ENCODE measurements at regions not wholly inside any gene's neighbourhood (a gene's known extent, or its start where the extent isn't known, plus 50 kb on each side); places are given as distances from the start of the nearest gene placed in this dataset.

DNA sequence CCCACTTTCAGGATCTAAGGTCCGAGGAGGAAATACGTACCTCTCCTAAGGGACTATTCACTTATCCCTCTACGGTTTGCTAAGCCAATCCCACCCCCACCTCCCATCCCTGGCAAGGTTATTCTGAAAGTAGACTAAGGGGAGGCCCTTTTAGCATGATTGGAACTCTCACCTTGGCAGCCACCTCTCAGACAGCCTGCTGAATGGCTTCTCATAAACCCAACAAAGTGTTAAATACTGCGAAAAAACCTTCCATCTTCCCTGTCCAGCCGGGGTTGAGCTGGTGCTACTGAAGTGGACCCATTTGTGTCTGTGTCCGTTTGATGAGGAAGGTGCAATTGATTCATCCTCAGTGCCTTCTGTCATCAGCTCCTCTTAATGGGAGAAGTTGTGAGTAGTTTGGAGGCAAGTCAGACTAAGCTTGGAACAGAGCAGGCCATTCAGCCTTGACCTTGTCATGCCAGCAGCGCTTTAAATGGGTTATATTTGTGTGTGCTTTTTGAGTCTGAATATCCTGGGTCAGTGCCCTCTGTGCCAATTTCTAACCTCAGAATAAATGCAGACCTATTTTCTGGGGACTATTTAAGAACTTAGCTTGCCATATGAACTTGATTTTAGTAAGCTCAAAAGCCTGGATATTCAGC, 476.3 kb upstream of the ZNF608 start:
- no peaks in the 10 kb centered on the region for H4K20me1 ChIP-seq (ENCODE audit: low read length)
- H3F3A ChIP-seq (ENCODE audit: low read length, unreplicated experiment): no peaks in the 10 kb centered on the region
- H3K4me3 ChIP-seq (ENCODE audit: low read length): no peak overlapping the region
- H3K27ac ChIP-seq (ENCODE audit: low read length): no peak overlapping the region
- no peak overlapping the region for H3K9ac ChIP-seq (ENCODE audit: low read length)
- no peaks in the 10 kb centered on the region for H3K4me1 ChIP-seq (ENCODE audit: insufficient read depth, low read length)
- ChIA-PET CTCF (no interaction called here), POLR2A (ENCODE audit: unreplicated experiment) (no interaction called here)
- H3K4me2 ChIP-seq (ENCODE audit: low read length): no peak overlapping the region
- intact Hi-C loops (cut with micrococcal nuclease): no loop called here
- no peaks in the 10 kb centered on the region for H3K9me2 ChIP-seq (replicated peaks; ENCODE audit: low read length)
- TF ChIP-seq EZH2phosphoT487 (IDR thresholded peaks at IDR 0.05; ENCODE audit: borderline replicate concordance, low read length): no peak
- TF ChIP-seq, protein P1, sequence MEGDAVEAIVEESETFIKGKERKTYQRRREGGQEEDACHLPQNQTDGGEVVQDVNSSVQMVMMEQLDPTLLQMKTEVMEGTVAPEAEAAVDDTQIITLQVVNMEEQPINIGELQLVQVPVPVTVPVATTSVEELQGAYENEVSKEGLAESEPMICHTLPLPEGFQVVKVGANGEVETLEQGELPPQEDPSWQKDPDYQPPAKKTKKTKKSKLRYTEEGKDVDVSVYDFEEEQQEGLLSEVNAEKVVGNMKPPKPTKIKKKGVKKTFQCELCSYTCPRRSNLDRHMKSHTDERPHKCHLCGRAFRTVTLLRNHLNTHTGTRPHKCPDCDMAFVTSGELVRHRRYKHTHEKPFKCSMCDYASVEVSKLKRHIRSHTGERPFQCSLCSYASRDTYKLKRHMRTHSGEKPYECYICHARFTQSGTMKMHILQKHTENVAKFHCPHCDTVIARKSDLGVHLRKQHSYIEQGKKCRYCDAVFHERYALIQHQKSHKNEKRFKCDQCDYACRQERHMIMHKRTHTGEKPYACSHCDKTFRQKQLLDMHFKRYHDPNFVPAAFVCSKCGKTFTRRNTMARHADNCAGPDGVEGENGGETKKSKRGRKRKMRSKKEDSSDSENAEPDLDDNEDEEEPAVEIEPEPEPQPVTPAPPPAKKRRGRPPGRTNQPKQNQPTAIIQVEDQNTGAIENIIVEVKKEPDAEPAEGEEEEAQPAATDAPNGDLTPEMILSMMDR (conservative IDR thresholded peaks at IDR 0.05; ENCODE audit: low read depth, low read length): no peak
- no peak for TF ChIP-seq EZH2 (IDR thresholded peaks at IDR 0.05; ENCODE audit: low read length, unreplicated experiment)
- no peaks in the 10 kb centered on the region for H3K27me3 ChIP-seq (ENCODE audit: low read length)
- no peaks in the 10 kb centered on the region for H3K36me3 ChIP-seq (ENCODE audit: low read depth, low read length)
- no TSS peak for BruUV-seq (replicated peaks)
- H3K9me3 ChIP-seq (ENCODE audit: low read length): no peaks in the 10 kb centered on the region
- no peak overlapping the region for H2AFZ ChIP-seq (ENCODE audit: low read length)
- ATAC-seq: no peak
- DNase-seq: no peak
- no peaks in the 10 kb centered on the region for H3K79me2 ChIP-seq (ENCODE audit: low read length)

- Histone ChIP-seq H4K20me1 (ENCODE audit: low read length) (no peaks in the 10 kb centered on the region), H3K9me2 (replicated peaks; ENCODE audit: low read length) (no peaks in the 10 kb centered on the region), H3K79me2 (ENCODE audit: low read length) (no peaks in the 10 kb centered on the region), H3K9ac (ENCODE audit: low read length) (no peak overlapping the region), H3K4me2 (ENCODE audit: low read length) (no peak overlapping the region), H3K9me3 (ENCODE audit: low read length) (no peaks in the 10 kb centered on the region), H3K4me1 (ENCODE audit: insufficient read depth, low read length) (no peaks in the 10 kb centered on the region), H3K36me3 (ENCODE audit: low read depth, low read length) (no peaks in the 10 kb centered on the region), H3K27me3 (ENCODE audit: low read length) (no peaks in the 10 kb centered on the region), H3F3A (ENCODE audit: low read length, unreplicated experiment) (no peaks in the 10 kb centered on the region), H2AFZ (ENCODE audit: low read length) (no peak overlapping the region), H3K4me3 (ENCODE audit: low read length) (no peak overlapping the region), H3K27ac (ENCODE audit: low read length) (no peak overlapping the region)
- CTCF ChIA-PET: no interaction called here
- POLR2A ChIA-PET (ENCODE audit: unreplicated experiment): no interaction called here
- no TSS peak for BruUV-seq (replicated peaks)
- ATAC-seq (no peak), DNase-seq (no peak)
- TF ChIP-seq, protein P1 (conservative IDR thresholded peaks at IDR 0.05; ENCODE audit: low read depth, low read length): no peak
- TF ChIP-seq EZH2phosphoT487 (IDR thresholded peaks at IDR 0.05; ENCODE audit: borderline replicate concordance, low read length): no peak
- no peak for TF ChIP-seq EZH2 (IDR thresholded peaks at IDR 0.05; ENCODE audit: low read length, unreplicated experiment)
- intact Hi-C loops (cut with micrococcal nuclease): no loop called here
Measured at GRCh38 chr5:125225424-125225823, 479.0 kb upstream of the ZNF608 start.

- Histone ChIP-seq H3K4me2 (ENCODE audit: low read length) (no peak overlapping the region), H3K9ac (ENCODE audit: low read length) (no peak overlapping the region), H3K27ac (ENCODE audit: low read length) (no peak overlapping the region), H3F3A (ENCODE audit: low read length, unreplicated experiment) (no peaks in the 10 kb centered on the region), H3K36me3 (ENCODE audit: low read depth, low read length) (no peaks in the 10 kb centered on the region), H4K20me1 (ENCODE audit: low read length) (no peaks in the 10 kb centered on the region), H2AFZ (ENCODE audit: low read length) (no peak overlapping the region), H3K4me1 (ENCODE audit: insufficient read depth, low read length) (no peaks in the 10 kb centered on the region), H3K4me3 (ENCODE audit: low read length) (no peak overlapping the region), H3K27me3 (ENCODE audit: low read length) (no peaks in the 10 kb centered on the region), H3K9me2 (replicated peaks; ENCODE audit: low read length) (no peaks in the 10 kb centered on the region), H3K79me2 (ENCODE audit: low read length) (no peaks in the 10 kb centered on the region), H3K9me3 (ENCODE audit: low read length) (no peaks in the 10 kb centered on the region)
- CTCF ChIA-PET: no interaction called here
- intact Hi-C loops (cut with micrococcal nuclease): no loop called here
- DNase-seq (no peak), ATAC-seq (no peak)
- no TSS peak for BruUV-seq (replicated peaks)
- POLR2A ChIA-PET (ENCODE audit: unreplicated experiment): no interaction called here
- TF ChIP-seq EZH2 (IDR thresholded peaks at IDR 0.05; ENCODE audit: low read length, unreplicated experiment) (no peak), EZH2phosphoT487 (IDR thresholded peaks at IDR 0.05; ENCODE audit: borderline replicate concordance, low read length) (no peak)
- TF ChIP-seq, protein P1 (conservative IDR thresholded peaks at IDR 0.05; ENCODE audit: low read depth, low read length): no peak
Measured at GRCh38 chr5:125226825-125227224, 480.4 kb upstream of the ZNF608 start.
